SJCRH30 (cell line): ENCODE measurements at regions not wholly inside any gene's neighbourhood (a gene's known extent, or its start where the extent isn't known, plus 50 kb on each side); places are given as distances from the start of the nearest gene placed in this dataset.
A peak's percentile ranks its signal among the peaks of the same experiment; 100 is the strongest.

ENCODE experiments used
- DNase-seq, 2 experiments: peaks; one replicate each; pipeline ENCODE4 v3.0.0-alpha.2; 2015 to 2020
- H3K27ac ChIP-seq: fragments of 250-450 bp; sonication (Bioruptor Pico); 2 replicates; pipeline ENCODE4 v1.5.1; 2020; ENCODE audit warnings: mild to moderate bottlenecking, moderate library complexity
- H3K27me3 ChIP-seq: fragments of 250-450 bp; sonication (Bioruptor Pico); 2 replicates; pipeline ENCODE4 v1.5.1; 2020; ENCODE audit warnings: mild to moderate bottlenecking, moderate library complexity
- H3K36me3 ChIP-seq: fragments of 250-450 bp; sonication (Bioruptor Pico); 2 replicates; pipeline ENCODE4 v1.5.1; 2020; ENCODE audit warnings: mild to moderate bottlenecking, moderate library complexity
- H3K4me1 ChIP-seq: fragments of 250-450 bp; sonication (Bioruptor Pico); 2 replicates; pipeline ENCODE4 v1.5.1; 2020; ENCODE audit warnings: mild to moderate bottlenecking, moderate library complexity
- H3K4me3 ChIP-seq: fragments of 250-450 bp; sonication (Bioruptor Pico); 2 replicates; pipeline ENCODE4 v1.5.1; 2020; ENCODE audit warnings: mild to moderate bottlenecking, moderate library complexity
- H3K9me3 ChIP-seq: fragments of 250-450 bp; sonication (Bioruptor Pico); replicated peaks from 2 replicates; pipeline ENCODE4 v1.5.1; 2020; ENCODE audit warnings: mild to moderate bottlenecking, moderate library complexity

- Histone ChIP-seq H3K4me3 (no peak overlapping the region), H3K27me3 (no peaks in the 10 kb centered on the region), H3K36me3 (no peaks in the 10 kb centered on the region), H3K4me1 (no peaks in the 10 kb centered on the region), H3K9me3 (no peaks in the 10 kb centered on the region), H3K27ac (no peak overlapping the region)
- no peak for DNase-seq
Measured at GRCh38 chr2:122481244-122481622, 725.8 kb downstream of the TSN start.

- DNase-seq: no peak
- Histone ChIP-seq H3K4me1 (no peaks in the 10 kb centered on the region), H3K36me3 (no peaks in the 10 kb centered on the region), H3K9me3 (no peaks in the 10 kb centered on the region), H3K27me3 (no peaks in the 10 kb centered on the region), H3K27ac (no peak overlapping the region), H3K4me3 (no peak overlapping the region)
Measured at GRCh38 chr2:122481717-122482116, 726.3 kb downstream of the TSN start.

- no peak overlapping the region for H3K27ac ChIP-seq
- H3K4me3 ChIP-seq: no peak overlapping the region
- no peaks in the 10 kb centered on the region for H3K27me3 ChIP-seq
- H3K36me3 ChIP-seq: no peaks in the 10 kb centered on the region
- H3K9me3 ChIP-seq: no peaks in the 10 kb centered on the region
- DNase-seq: no peak
- H3K4me1 ChIP-seq: no peaks in the 10 kb centered on the region
Measured at GRCh38 chr2:122486086-122486485, 730.6 kb downstream of the TSN start.

- no peaks in the 10 kb centered on the region for H3K4me1 ChIP-seq
- no peaks in the 10 kb centered on the region for H3K27me3 ChIP-seq
- H3K9me3 ChIP-seq: no peaks in the 10 kb centered on the region
- no peak for DNase-seq
- no peak overlapping the region for H3K27ac ChIP-seq
- H3K4me3 ChIP-seq: no peak overlapping the region
- H3K36me3 ChIP-seq: no peaks in the 10 kb centered on the region
Measured at GRCh38 chr2:122486705-122487415, 731.4 kb downstream of the TSN start.

GRCh38 chr2:122491011-122491410 lies 735.6 kb downstream of the TSN start:
- Histone ChIP-seq H3K9me3 (no peaks in the 10 kb centered on the region), H3K27ac (no peak overlapping the region), H3K36me3 (no peaks in the 10 kb centered on the region), H3K27me3 (no peaks in the 10 kb centered on the region), H3K4me3 (no peak overlapping the region), H3K4me1 (no peaks in the 10 kb centered on the region)
- no peak for DNase-seq

GRCh38 chr2:122500316-122501105 lies 745.1 kb downstream of the TSN start:
- DNase-seq: no peak
- Histone ChIP-seq H3K4me1 (no peaks in the 10 kb centered on the region), H3K9me3 (no peaks in the 10 kb centered on the region), H3K27ac (no peak overlapping the region), H3K27me3 (no peaks in the 10 kb centered on the region), H3K4me3 (no peak overlapping the region), H3K36me3 (no peaks in the 10 kb centered on the region)

- DNase-seq: no peak
- H3K4me1 ChIP-seq: no peaks in the 10 kb centered on the region
- no peaks in the 10 kb centered on the region for H3K9me3 ChIP-seq
- H3K4me3 ChIP-seq: no peak overlapping the region
- H3K27me3 ChIP-seq: no peaks in the 10 kb centered on the region
- no peak overlapping the region for H3K27ac ChIP-seq
- no peaks in the 10 kb centered on the region for H3K36me3 ChIP-seq
Measured at GRCh38 chr2:122506620-122507019, 751.2 kb downstream of the TSN start.

- Histone ChIP-seq H3K36me3 (no peaks in the 10 kb centered on the region), H3K4me1 (no peaks in the 10 kb centered on the region), H3K9me3 (no peaks in the 10 kb centered on the region), H3K4me3 (no peak overlapping the region), H3K27me3 (no peaks in the 10 kb centered on the region), H3K27ac (no peak overlapping the region)
- no peak for DNase-seq
Measured at GRCh38 chr2:122507261-122507660, 751.8 kb downstream of the TSN start.

GRCh38 chr2:122512091-122512490 lies 756.6 kb downstream of the TSN start:
- no peak for DNase-seq
- H3K36me3 ChIP-seq: no peaks in the 10 kb centered on the region
- no peaks in the 10 kb centered on the region for H3K27me3 ChIP-seq
- no peak overlapping the region for H3K4me3 ChIP-seq
- H3K27ac ChIP-seq: no peak overlapping the region
- H3K9me3 ChIP-seq: no peaks in the 10 kb centered on the region
- H3K4me1 ChIP-seq: no peaks in the 10 kb centered on the region

- no peak for DNase-seq
- H3K27me3 ChIP-seq: no peaks in the 10 kb centered on the region
- H3K4me3 ChIP-seq: no peak overlapping the region
- H3K9me3 ChIP-seq: no peaks in the 10 kb centered on the region
- no peak overlapping the region for H3K27ac ChIP-seq
- no peaks in the 10 kb centered on the region for H3K36me3 ChIP-seq
- H3K4me1 ChIP-seq: no peaks in the 10 kb centered on the region
Measured at GRCh38 chr2:122514451-122514996, 759.1 kb downstream of the TSN start.

- no peak overlapping the region for H3K27ac ChIP-seq
Measured at GRCh38 chr2:122515731-122516290, 760.4 kb downstream of the TSN start.

GRCh38 chr2:122516775-122517174 lies 761.3 kb downstream of the TSN start:
- DNase-seq: no peak
- no peak overlapping the region for H3K27ac ChIP-seq
- no peaks in the 10 kb centered on the region for H3K9me3 ChIP-seq
- no peaks in the 10 kb centered on the region for H3K27me3 ChIP-seq
- H3K4me3 ChIP-seq: no peak overlapping the region
- H3K36me3 ChIP-seq: no peaks in the 10 kb centered on the region
- no peaks in the 10 kb centered on the region for H3K4me1 ChIP-seq

More at GRCh38 chr2:122515731-122516290, 760.4 kb downstream of the TSN start:
- H3K4me3 ChIP-seq: no peak overlapping the region
- H3K4me1 ChIP-seq: no peaks in the 10 kb centered on the region
- H3K27me3 ChIP-seq: no peaks in the 10 kb centered on the region
- H3K36me3 ChIP-seq: no peaks in the 10 kb centered on the region
- DNase-seq: no peak
- no peaks in the 10 kb centered on the region for H3K9me3 ChIP-seq

- DNase-seq: peak in 1 of 2 experiments; percentile 37
- no peak overlapping the region for H3K27ac ChIP-seq
- H3K36me3 ChIP-seq: no peaks in the 10 kb centered on the region
- H3K4me3 ChIP-seq: no peak overlapping the region
- H3K27me3 ChIP-seq: no peaks in the 10 kb centered on the region
- H3K9me3 ChIP-seq: no peaks in the 10 kb centered on the region
- H3K4me1 ChIP-seq: no peaks in the 10 kb centered on the region; the same call in 1 of the 2 replicates
Measured at GRCh38 chr2:122519366-122519765, 763.9 kb downstream of the TSN start.

- H3K27ac ChIP-seq: no peak overlapping the region
- H3K36me3 ChIP-seq: no peaks in the 10 kb centered on the region
- no peak for DNase-seq
- H3K4me3 ChIP-seq: no peak overlapping the region
- H3K27me3 ChIP-seq: no peaks in the 10 kb centered on the region
- no peaks in the 10 kb centered on the region; the same call in 1 of the 2 replicates for H3K4me1 ChIP-seq
- H3K9me3 ChIP-seq: no peaks in the 10 kb centered on the region
Measured at GRCh38 chr2:122519821-122520611, 764.6 kb downstream of the TSN start.
